Activated naive CD4-positive, alpha-beta T cell treated with anti-CD3 and anti-CD28 coated beads for 36 hours (primary cell): ENCODE measurements at regions not wholly inside any gene's neighbourhood (a gene's known extent, or its start where the extent isn't known, plus 50 kb on each side); places are given as distances from the start of the nearest gene placed in this dataset.

Experiments
- CTCF ChIA-PET: fragments of 350-600 bp; sonication (Branson Sonifier 250); formaldehyde crosslinking; loops from one replicate; lab custom pipeline; 2021; ENCODE audit warnings: antibody characterized with exemption; lab: Charles Lee
- DNase-seq: peaks from one replicate; pipeline ENCODE4 v3.0.0-alpha.2; 2020
- H3K27ac Mint-ChIP-seq: one replicate; pipeline ENCODE4 v1.8.0; 2021; ENCODE audit warnings: mild to moderate bottlenecking, mixed read lengths
- H3K27me3 Mint-ChIP-seq: one replicate; pipeline ENCODE4 v1.8.0; 2021; ENCODE audit warnings: low read depth, mixed read lengths
- H3K36me3 Mint-ChIP-seq: one replicate; pipeline ENCODE4 v1.8.0; 2021; ENCODE audit warnings: low read depth, mixed read lengths
- H3K4me1 Mint-ChIP-seq: one replicate; pipeline ENCODE4 v1.8.0; 2021; ENCODE audit warnings: low read depth, mixed read lengths
- H3K4me3 Mint-ChIP-seq: one replicate; pipeline ENCODE4 v1.8.0; 2021; ENCODE audit warnings: mild to moderate bottlenecking, moderate library complexity, mixed read lengths
- H3K9me3 Mint-ChIP-seq: one replicate; pipeline ENCODE4 v1.8.0; 2021; ENCODE audit warnings: mixed read lengths
- intact Hi-C: fragments of 100-400 bp; cut with micrococcal nuclease; formaldehyde crosslinking; loops from one replicate; pipeline ENCODE4 v1.15.1; 2023

GRCh38 chr5:156134216-156134615 is 192.7 kb upstream of the SGCD start:
- no peaks in the 10 kb centered on the region for H3K9me3 Mint-ChIP-seq
- no peaks in the 10 kb centered on the region for H3K4me1 Mint-ChIP-seq
- H3K27ac Mint-ChIP-seq = no peak overlapping the region
- H3K36me3 Mint-ChIP-seq = no peaks in the 10 kb centered on the region
- H3K27me3 Mint-ChIP-seq = peaks cover 7% of the 10 kb centered on the region
- no peak overlapping the region for H3K4me3 Mint-ChIP-seq
- CTCF ChIA-PET = interaction anchor here (0.6 kb wide), 1 partner anchor 420 kb away, joined by 3 read pairs; no protein-coding TSS in a partner anchor
- intact Hi-C loops = no loop called here
- DNase-seq = no peak

GRCh38 chr5:156135531-156135930 is 191.4 kb upstream of the SGCD start:
- no peak for DNase-seq
- no peaks in the 10 kb centered on the region for H3K9me3 Mint-ChIP-seq
- peaks cover 7% of the 10 kb centered on the region for H3K27me3 Mint-ChIP-seq
- CTCF ChIA-PET = no interaction called here
- H3K4me1 Mint-ChIP-seq = no peaks in the 10 kb centered on the region
- H3K36me3 Mint-ChIP-seq = no peaks in the 10 kb centered on the region
- no peak overlapping the region for H3K27ac Mint-ChIP-seq
- no peak overlapping the region for H3K4me3 Mint-ChIP-seq
- intact Hi-C loops = no loop called here

- no peak for DNase-seq
- CTCF ChIA-PET = no interaction called here
- H3K4me3 Mint-ChIP-seq = no peak overlapping the region
Measured at GRCh38 chr5:156137071-156137869, 189.7 kb upstream of the SGCD start.

GRCh38 chr5:156142867-156143266 is 184.1 kb upstream of the SGCD start:
- DNase-seq = no peak
- Mint-ChIP-seq H3K27ac (no peak overlapping the region), H3K4me3 (no peak overlapping the region), H3K4me1 (no peaks in the 10 kb centered on the region), H3K9me3 (peaks cover 11% of the 10 kb centered on the region), H3K36me3 (no peaks in the 10 kb centered on the region), H3K27me3 (peaks cover 6% of the 10 kb centered on the region)
- CTCF ChIA-PET = no interaction called here
- intact Hi-C loops = no loop called here

More at GRCh38 chr5:156137071-156137869, 189.7 kb upstream of the SGCD start:
- intact Hi-C loops = no loop called here
- H3K27me3 Mint-ChIP-seq = peaks cover 7% of the 10 kb centered on the region
- no peaks in the 10 kb centered on the region for H3K36me3 Mint-ChIP-seq
- no peaks in the 10 kb centered on the region for H3K4me1 Mint-ChIP-seq
- peaks cover 3% of the 10 kb centered on the region for H3K9me3 Mint-ChIP-seq
- no peak overlapping the region for H3K27ac Mint-ChIP-seq

- H3K36me3 Mint-ChIP-seq = no peaks in the 10 kb centered on the region
- CTCF ChIA-PET = no interaction called here
- no peak overlapping the region for H3K27ac Mint-ChIP-seq
- H3K9me3 Mint-ChIP-seq = peaks cover 7% of the 10 kb centered on the region
- intact Hi-C loops = no loop called here
- H3K27me3 Mint-ChIP-seq = peaks cover 8% of the 10 kb centered on the region
- H3K4me3 Mint-ChIP-seq = no peak overlapping the region
- DNase-seq = no peak
- H3K4me1 Mint-ChIP-seq = no peaks in the 10 kb centered on the region
Measured at GRCh38 chr5:156147261-156147943, 179.6 kb upstream of the SGCD start.

- H3K27me3 Mint-ChIP-seq = peaks cover 5% of the 10 kb centered on the region
- H3K4me1 Mint-ChIP-seq = no peaks in the 10 kb centered on the region
- no peaks in the 10 kb centered on the region for H3K36me3 Mint-ChIP-seq
- H3K27ac Mint-ChIP-seq = no peak overlapping the region
- intact Hi-C loops = no loop called here
- DNase-seq = no peak
- peaks cover 2% of the 10 kb centered on the region for H3K9me3 Mint-ChIP-seq
- CTCF ChIA-PET = no interaction called here
- no peak overlapping the region for H3K4me3 Mint-ChIP-seq
Measured at GRCh38 chr5:156147944-156148285, 179.0 kb upstream of the SGCD start.

GRCh38 chr5:156148301-156148700 is 178.7 kb upstream of the SGCD start:
- Mint-ChIP-seq H3K4me1 (no peaks in the 10 kb centered on the region), H3K4me3 (no peak overlapping the region), H3K27ac (no peak overlapping the region), H3K36me3 (no peaks in the 10 kb centered on the region), H3K9me3 (peaks cover 2% of the 10 kb centered on the region), H3K27me3 (peaks cover 5% of the 10 kb centered on the region)
- no peak for DNase-seq
- CTCF ChIA-PET = interaction anchor here (0.6 kb wide), 1 partner anchor 360 kb away, joined by 5 read pairs; no protein-coding TSS in a partner anchor
- intact Hi-C loops = no loop called here

GRCh38 chr5:156149213-156149612 is 177.8 kb upstream of the SGCD start:
- no peak overlapping the region for H3K4me3 Mint-ChIP-seq
- no peaks in the 10 kb centered on the region for H3K9me3 Mint-ChIP-seq
- H3K36me3 Mint-ChIP-seq = no peaks in the 10 kb centered on the region
- no peak overlapping the region for H3K27ac Mint-ChIP-seq
- no peaks in the 10 kb centered on the region for H3K4me1 Mint-ChIP-seq
- no peak for DNase-seq
- CTCF ChIA-PET = interaction anchor here (0.6 kb wide), 1 partner anchor 359 kb away, joined by 5 read pairs; no protein-coding TSS in a partner anchor
- H3K27me3 Mint-ChIP-seq = peaks cover 5% of the 10 kb centered on the region
- intact Hi-C loops = no loop called here

- Mint-ChIP-seq H3K4me3 (no peak overlapping the region), H3K36me3 (no peaks in the 10 kb centered on the region), H3K4me1 (no peaks in the 10 kb centered on the region), H3K27ac (no peak overlapping the region), H3K9me3 (no peaks in the 10 kb centered on the region), H3K27me3 (peaks cover 2% of the 10 kb centered on the region)
- no peak for DNase-seq
- CTCF ChIA-PET = interaction anchor here (0.6 kb wide), 1 partner anchor 1629 kb away, joined by 6 read pairs; no protein-coding TSS in a partner anchor
- intact Hi-C loops = no loop called here
Measured at GRCh38 chr5:156153602-156154001, 173.4 kb upstream of the SGCD start.

GRCh38 chr5:156154757-156155156 is 172.2 kb upstream of the SGCD start:
- Mint-ChIP-seq H3K4me3 (no peak overlapping the region), H3K4me1 (no peaks in the 10 kb centered on the region), H3K36me3 (no peaks in the 10 kb centered on the region), H3K9me3 (no peaks in the 10 kb centered on the region), H3K27me3 (no peaks in the 10 kb centered on the region), H3K27ac (no peak overlapping the region)
- CTCF ChIA-PET = no interaction called here
- DNase-seq = no peak
- intact Hi-C loops = no loop called here

GRCh38 chr5:156155598-156155997 is 171.4 kb upstream of the SGCD start:
- intact Hi-C loops = no loop called here
- H3K36me3 Mint-ChIP-seq = no peaks in the 10 kb centered on the region
- H3K27me3 Mint-ChIP-seq = no peaks in the 10 kb centered on the region
- H3K27ac Mint-ChIP-seq = no peak overlapping the region
- no peak overlapping the region for H3K4me3 Mint-ChIP-seq
- no peaks in the 10 kb centered on the region for H3K4me1 Mint-ChIP-seq
- CTCF ChIA-PET = interaction anchor here (0.6 kb wide), 1 partner anchor 27 kb away, joined by 5 read pairs; no protein-coding TSS in a partner anchor
- H3K9me3 Mint-ChIP-seq = no peaks in the 10 kb centered on the region
- DNase-seq = no peak

GRCh38 chr5:156164306-156164705 is 162.7 kb upstream of the SGCD start:
- Mint-ChIP-seq H3K9me3 (no peaks in the 10 kb centered on the region), H3K27me3 (no peaks in the 10 kb centered on the region), H3K4me1 (no peaks in the 10 kb centered on the region), H3K27ac (no peak overlapping the region), H3K36me3 (no peaks in the 10 kb centered on the region), H3K4me3 (no peak overlapping the region)
- CTCF ChIA-PET = no interaction called here
- DNase-seq = no peak
- intact Hi-C loops = no loop called here

GRCh38 chr5:156169495-156169894 is 157.5 kb upstream of the SGCD start:
- Mint-ChIP-seq H3K27me3 (peaks cover 6% of the 10 kb centered on the region), H3K9me3 (no peaks in the 10 kb centered on the region), H3K36me3 (no peaks in the 10 kb centered on the region), H3K4me1 (no peaks in the 10 kb centered on the region), H3K27ac (no peak overlapping the region), H3K4me3 (no peak overlapping the region)
- CTCF ChIA-PET = no interaction called here
- no peak for DNase-seq
- intact Hi-C loops = no loop called here
